GM19025 (cell line): ENCODE measurements at regions not wholly inside any gene's neighbourhood (a gene's known extent, or its start where the extent isn't known, plus 50 kb on each side); places are given as distances from the start of the nearest gene placed in this dataset.
"Not testable (repeated sequence)": the region's sequence is repeated elsewhere in the genome, so short reads cannot be mapped to it uniquely, and the experiment has no call there.

Experiments used
- ATAC-seq: cut with Tn5 transposase; IDR thresholded peaks from one replicate; pipeline ENCODE4 v1.9.1; 2021; ENCODE audit warnings: mild to moderate bottlenecking, low read depth, moderate library complexity; ENCODE audit not compliant: unreplicated experiment

DNA sequence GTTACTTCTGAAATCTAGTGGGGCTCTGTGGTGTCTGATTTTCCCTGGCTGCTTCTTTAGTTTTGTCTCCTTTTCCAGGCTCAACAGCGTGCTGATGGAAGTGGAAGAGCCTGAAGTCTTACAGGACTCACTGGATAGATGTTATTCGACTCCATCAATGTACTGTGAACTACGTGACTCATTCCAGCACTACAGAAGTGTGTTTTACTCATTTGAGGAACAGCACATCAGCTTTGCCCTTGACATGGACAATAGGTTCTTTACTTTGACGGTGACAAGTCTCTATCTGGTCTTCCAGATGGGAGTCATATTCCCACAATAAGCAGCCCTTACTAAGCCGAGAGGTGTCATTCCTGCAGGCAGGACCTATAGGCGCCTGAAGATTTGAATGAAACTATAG lies 51.1 kb downstream of the NBPF8 start:
- not testable (repeated sequence) for ATAC-seq

DNA sequence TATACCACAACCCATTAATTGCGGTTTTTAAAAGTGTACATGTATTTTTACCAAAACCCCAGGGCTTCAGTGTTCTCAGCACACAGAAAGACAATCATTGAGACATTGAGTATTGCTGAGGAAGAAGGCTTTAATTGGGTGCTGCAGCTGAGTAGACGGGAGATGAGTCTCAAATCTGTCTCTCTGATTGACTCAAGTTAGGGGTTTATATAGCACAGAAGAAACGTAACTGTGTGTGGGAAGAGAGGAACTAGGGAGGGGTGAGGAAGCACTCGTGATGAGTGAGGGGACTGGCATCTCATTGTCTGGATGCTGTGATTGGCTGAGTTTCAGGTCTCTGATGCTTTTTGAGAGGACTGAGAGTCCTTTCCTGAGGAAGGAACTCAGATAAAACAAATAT lies 62.8 kb downstream of the NBPF8 start:
- not testable (repeated sequence) for ATAC-seq

DNA sequence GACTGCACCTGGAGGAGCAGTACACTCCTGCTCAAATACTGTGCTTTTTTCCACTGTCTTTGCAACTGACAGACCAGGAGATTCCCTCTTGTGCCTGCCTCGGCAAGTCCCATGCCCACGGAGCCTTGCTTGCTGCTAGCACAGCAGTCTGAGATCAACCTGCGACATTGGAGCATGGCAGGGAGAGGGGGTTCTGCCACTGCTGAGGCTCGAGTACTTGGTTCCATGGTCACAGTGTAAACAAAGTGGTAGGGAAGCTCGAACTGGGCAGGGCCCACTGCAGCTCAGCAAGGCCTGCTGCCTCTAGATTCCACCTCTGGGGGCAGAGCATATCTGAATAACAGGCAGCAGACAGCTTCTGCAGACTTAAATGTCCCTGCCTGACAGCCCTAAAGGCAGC lies 63.6 kb downstream of the NBPF8 start:
- not testable (repeated sequence) for ATAC-seq

DNA sequence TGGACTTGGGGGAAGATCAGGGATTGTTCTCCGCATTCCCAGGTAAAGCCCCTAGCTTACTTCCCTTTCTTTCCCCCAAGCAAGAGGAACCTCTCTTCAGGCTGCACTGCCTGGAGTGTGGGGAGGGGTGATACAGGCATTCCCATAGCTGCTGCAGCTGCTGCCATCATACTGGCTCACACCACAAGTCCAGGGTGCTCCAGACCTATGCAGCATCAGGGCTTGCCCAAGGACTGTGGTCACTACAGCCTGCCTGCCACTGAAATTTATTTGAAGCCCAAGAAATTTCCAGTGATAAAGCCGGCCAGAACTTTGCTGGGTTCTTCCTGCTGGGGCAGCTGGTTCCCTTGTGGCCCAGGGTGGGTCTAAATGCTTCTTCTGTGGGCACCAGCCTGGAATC lies 72.7 kb downstream of the NBPF8 start:
- ATAC-seq = not testable (repeated sequence)

DNA sequence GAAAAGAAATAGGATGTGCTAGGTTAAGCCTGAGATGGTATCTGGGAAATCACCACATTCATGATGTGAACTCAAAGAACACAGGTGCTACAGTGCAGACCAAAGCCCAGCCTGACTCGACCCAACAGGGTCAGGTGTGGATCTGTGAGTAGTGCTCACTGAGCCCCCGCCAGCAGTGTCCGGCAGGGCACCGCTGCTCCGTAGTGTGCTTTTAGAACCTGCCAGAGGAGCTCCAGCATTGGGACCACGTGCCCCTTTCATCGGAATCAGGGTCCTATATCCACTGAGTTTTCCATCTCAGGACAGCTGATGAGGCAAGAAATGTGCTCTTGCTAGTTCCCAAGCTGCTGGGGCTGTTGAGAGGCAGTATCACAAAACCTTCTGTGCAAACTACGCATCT lies 74.4 kb downstream of the NBPF8 start:
- ATAC-seq = not testable (repeated sequence)

DNA sequence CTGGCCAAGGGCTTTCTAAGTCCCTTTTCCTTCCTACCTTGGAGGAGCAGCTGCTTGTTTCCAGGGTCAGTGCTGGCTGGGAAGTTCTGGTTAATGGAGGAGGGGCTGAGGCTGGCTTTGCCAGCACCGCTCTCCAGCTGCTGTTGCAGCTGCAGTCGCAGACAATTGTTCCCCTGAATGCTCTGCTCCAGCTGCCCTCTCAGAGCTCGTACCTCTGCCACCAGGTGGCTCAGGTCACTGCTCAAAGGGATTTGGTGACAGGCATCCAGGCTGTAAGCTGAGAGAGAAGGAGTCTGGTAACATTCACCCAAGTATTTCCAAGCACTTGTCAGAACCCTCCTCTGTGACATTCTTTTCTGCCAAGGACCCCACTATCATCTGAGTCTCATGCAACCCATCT lies 82.3 kb downstream of the NBPF8 start:
- not testable (repeated sequence) for ATAC-seq

DNA sequence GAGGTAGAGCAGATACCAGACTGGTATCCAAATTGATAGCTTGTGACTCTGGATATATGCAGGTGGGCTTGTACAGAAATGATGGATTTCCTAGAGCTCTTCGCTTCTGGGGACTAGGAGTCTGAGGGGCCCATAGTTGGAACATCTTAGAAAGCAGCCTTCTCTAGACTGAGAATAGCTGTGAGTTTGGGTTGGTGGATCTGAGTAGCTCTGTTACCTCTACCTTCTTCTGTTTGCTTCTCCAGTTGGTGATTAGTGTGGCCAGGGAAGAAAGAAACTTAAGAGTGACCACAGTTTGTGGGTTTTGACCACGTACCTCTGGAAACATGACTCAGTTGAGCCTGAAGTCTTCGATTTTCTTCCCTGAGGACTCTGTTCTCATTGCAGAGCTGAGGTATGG lies 88.4 kb downstream of the NBPF8 start:
- not testable (repeated sequence) for ATAC-seq

DNA sequence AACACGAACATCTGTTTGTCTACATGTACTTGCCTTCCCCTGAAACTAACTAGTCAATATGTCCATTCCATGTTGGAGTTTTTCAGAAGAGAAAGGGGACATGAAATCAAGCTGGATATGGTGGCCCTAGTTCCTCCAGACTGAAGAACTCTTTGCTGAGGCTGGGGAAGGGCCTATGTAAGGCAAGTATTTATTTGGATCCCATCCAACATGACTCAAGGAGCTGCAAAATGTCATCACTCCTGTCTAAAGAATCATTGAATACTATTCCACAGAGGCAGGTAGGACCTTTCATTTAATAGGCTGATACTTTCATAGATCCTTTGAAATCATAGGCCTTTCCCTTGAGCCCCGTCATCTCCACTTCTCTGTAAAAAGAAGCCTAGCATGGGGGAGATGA lies 91.5 kb downstream of the NBPF8 start:
- not testable (repeated sequence) for ATAC-seq

DNA sequence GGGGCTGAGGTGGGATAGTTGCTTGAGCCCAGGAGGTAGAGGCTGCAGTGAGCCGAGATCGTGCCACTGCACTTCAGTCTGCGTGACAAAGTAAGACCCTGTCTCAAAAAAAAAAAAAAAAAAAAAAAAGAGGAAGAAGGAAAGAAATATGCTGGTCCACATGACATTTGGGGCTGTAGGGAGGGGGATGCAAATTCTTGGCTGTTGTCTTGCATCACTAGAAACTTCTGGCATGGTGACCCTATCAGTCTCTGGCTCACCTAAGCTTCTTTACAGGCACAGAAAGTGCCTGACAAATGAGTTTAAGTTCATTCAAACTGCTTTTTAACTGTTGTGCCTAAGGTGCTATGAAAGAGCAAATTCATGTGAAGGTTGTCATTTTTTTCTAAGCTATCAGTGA lies 93.5 kb downstream of the NBPF8 start:
- not testable (repeated sequence) for ATAC-seq

DNA sequence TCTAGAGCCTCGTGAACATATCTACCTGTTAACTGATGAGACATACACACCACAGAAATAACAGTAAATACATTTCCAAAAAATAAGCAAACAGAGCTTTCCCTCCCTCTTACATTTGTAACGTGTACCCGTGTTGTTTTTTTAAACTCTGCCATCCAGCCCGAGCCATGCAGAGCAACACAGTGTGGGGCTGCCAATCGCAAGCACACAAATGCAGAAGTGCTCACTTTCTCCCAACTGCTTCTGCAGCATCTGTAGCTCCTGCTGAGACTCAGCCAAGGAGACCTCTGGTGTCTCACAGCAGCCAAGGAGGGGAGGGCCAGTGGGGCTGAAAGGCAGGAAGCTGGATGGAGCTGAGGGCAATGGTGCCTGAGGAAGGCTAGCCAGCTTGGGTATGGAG lies 94.4 kb downstream of the NBPF8 start:
- not testable (repeated sequence) for ATAC-seq

DNA sequence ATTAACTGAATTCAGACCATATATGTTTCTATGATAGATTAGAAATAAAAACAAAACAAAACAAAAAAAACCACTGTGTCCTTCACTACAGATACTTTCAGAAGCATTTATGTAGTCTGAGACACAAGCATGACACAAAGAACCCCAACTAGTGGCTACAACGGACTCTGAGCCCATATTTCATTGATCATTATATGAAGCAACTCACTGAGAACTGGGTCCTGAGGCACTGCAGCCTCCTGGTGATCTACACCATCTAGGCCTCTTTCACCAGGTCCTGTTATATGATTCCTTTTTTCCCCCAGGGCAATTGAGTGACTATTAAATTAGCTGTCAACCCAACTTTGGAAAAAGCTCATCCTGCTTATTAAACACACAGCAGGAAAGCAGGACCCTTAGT lies 98.3 kb downstream of the NBPF8 start:
- not testable (repeated sequence) for ATAC-seq

DNA sequence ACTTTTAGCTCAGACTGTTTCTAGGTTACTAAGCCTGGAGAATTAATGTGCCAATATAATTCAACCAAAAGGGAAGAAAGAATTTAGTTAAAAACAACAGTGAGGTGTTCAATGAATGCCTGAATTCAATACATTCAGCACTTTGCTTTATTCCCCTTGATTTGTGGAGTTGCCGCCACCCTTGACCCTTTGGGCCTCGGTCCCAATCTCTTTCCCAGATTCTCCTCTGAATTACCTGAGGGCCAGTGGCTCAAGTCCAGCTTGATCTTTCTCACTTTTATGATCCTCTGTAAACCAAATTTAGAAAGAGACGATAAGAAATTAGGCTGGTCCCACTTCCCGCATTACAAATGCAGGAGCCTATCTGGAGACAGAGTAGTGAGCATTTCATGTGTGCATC lies 98.7 kb downstream of the NBPF8 start:
- not testable (repeated sequence) for ATAC-seq

DNA sequence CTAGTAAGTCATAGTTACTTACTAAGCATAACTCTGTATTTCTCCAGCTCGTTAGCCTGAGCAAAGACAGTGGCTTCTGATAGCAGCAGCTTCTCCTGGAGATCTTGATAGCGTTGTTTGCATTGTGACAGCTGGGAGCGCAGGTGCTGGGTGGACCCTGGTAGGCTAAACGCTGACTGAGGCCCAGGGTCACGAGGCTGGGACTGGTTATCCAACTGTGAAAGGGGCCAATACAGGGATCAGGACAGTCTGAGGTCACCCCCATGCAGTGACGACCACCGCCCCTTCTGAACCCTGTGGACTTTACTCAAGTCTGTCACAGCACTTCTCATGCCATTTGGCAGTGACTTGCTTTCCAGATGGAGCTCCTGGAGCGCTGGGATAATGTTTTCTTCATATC lies 104.4 kb downstream of the NBPF8 start:
- not testable (repeated sequence) for ATAC-seq

DNA sequence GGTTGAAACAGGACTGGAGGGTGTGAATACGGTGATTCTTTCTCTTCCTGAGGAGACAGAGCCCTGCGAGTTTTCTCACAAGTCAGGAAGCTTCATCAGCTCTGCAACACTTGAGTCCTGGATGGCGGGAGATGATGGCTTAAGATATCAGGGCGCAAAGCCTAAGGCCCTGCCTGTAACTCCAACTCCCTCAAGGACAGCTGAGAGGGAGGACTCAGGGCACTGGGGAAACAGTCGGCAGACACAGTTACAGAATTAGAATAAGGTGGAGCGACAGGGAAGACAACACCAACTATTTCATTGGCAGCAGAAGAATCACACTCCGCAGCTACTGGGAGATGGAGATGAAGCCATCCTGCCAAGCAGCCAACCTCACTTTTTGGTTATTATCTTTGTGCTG lies 109.6 kb downstream of the NBPF8 start:
- not testable (repeated sequence) for ATAC-seq

DNA sequence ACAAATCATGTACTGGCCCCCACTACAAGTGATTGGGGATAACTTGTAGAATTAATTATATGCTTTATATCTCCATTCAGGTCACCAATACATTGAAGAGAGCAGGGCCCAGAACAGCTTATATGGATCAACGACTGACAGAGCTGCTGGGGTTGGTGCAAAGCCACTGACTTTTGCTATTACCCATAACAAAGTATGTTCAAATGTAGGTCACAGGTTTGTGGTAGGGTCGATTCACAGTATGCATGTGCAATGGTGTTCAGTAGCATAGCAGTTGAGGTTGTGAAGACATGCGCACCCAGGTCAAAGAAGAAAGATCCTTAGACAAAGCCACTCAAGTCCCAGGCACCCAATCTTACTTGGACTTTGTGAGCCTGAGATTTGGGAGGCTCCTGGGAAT lies 110.6 kb downstream of the NBPF8 start:
- not testable (repeated sequence) for ATAC-seq

DNA sequence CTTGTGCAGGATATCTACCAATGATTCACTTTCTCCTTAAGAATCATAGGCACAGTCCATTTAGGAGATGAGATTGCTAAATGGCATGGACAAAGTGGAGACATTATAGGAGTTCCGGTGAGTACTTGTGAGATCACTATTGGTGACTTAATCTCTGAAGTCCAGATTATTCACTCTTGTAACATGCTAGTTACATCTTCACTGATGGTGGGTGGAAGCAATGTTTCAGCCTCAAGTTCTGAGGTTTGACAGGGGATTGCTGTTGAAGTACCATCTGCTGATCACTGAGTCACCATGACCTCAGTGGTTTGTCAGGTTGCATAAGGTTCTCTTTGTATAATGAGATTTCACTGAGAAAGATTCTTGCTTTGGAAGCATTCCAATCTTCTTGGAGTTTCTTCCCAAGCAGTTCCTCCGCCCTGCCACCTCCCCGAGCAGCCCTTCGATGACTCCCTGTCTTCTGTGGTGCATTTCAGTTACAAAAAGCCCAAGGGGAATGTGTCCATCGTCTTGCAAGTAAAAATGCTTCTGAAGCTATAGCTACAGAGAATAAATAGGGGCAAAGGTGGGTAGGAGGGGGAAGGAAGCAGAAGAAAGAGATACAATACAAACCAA lies 114.7 kb downstream of the NBPF8 start:
- not testable (repeated sequence) for ATAC-seq

DNA sequence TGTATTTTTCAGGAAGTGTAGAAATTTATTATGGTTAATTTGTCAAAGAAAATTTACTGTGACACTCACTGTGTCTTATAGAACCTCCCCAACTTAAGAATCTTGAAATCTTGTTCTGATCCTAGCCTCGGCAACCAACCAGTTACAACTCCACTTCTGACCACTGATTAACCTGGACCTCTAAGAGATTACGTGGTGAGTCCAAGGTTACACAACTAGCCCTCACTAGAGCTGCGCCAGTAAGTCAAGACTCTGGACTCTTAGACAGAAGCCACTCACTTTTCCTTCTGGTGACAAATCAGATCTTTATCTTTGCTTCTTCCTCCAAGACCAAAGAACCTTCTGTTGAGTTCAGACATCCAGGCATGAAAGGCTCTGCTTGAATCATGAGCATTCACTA lies 116.6 kb downstream of the NBPF8 start:
- ATAC-seq = not testable (repeated sequence)

DNA sequence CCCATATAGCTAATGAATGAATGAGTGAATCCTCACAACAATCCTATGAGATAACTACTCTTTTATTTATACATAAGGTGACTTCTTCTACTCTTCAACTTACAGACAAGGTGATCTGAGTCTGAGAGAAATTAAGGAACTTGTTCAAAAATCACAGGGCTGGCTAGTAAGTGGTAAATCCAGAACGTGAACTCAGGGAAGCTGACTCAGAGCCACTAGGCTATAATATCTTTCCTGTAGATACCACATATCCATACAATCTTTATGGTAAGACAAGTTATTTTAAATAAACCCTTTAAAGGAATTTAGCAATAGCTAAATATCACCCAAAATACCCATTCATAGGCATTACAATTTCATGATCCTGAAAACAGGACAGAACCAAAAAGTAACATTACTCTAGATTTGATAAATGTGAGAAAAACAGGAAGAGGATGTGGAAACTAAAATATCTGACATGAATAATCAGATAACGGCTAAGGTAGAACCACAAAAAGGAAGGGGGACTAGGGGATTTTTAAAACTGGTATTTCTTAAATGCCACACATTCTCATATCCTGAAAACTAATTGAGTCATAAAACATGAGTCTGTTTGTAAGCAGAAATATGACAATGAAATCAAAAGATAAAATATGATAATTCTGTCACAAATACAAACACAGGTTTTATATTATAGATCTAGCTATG lies 119.7 kb downstream of the NBPF8 start:
- ATAC-seq = peak; percentile 80

DNA sequence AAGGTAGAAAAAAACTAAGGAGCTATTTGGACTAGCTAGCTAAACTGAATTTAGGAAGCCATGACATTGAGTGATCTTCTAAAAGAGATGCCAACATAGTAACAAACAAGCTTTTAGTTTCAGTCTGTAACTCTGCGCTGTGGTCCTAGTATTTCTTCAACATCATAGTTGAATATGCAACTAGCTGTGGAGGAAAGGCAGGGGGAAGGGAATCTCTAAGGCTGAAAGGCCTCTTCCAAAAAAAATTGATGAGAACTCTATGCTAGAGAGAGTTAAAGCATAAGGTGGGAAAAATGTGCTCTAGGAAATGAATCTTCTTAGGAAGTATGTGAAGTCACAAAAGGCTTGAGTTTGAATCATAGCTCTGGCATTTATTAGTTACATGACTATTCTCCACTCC lies 120.2 kb downstream of the NBPF8 start:
- ATAC-seq = peak; percentile 66

DNA sequence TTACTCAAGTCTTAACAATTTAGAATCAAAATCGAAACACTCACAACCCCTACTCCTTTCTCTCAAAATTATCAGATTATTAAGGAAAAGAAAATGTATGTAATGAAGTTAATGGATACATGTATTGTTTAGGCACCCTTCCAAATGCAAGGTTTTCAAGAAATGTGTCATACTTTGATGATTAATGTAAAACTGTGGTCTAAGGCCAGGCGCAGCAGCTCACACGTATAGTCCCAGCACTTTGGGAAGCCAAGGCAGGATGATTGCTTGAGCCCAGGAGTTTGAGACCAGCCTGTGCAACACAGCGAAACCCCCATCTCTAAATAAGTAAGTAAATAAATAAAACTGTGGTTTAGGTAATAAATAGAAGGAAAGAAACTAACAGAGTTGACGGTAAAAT lies 126.6 kb downstream of the NBPF8 start:
- ATAC-seq = not testable (repeated sequence)

DNA sequence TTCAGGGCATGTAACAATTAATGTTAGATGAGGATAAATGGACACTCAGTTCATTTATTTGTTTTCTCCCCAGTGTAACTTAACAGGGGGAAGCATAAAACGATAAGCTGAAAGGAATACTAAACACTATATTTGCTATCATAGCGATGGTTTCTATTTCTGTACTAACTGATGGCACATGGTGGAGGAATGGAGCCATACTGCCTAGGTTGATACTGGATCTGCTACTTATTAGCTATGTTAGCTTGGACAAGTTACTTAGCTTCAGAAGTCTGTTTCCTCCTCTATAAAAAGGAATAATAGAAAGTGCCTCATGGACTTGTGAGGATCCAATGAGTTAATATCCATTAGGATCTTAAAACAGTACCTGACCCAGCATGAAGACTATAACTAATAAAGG lies 127.5 kb downstream of the NBPF8 start:
- not testable (repeated sequence) for ATAC-seq

DNA sequence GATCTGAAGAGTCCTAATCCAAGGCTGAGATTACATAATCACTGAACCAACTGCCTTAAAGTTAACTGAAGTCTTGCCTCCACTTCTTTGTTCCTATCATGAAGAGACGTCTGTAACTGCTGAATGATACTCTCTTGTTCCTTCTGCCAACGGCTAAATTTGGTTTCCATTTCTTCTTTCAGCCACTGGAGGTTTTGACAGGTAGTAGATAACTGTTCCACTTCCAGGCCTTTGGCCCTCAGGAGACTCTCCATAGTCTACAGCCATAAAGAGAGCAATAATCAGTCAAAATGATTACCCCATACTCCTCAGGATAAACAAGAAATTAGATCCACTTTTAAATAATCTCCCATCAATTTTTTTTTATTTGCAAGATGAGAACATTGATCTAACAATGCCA lies 128.1 kb downstream of the NBPF8 start:
- not testable (repeated sequence) for ATAC-seq
